ENCODE measurements at regions not wholly inside any gene's neighbourhood (a gene's known extent, or its start where the extent isn't known, plus 50 kb on each side); places are given as distances from the start of the nearest gene placed in this dataset.

DNA sequence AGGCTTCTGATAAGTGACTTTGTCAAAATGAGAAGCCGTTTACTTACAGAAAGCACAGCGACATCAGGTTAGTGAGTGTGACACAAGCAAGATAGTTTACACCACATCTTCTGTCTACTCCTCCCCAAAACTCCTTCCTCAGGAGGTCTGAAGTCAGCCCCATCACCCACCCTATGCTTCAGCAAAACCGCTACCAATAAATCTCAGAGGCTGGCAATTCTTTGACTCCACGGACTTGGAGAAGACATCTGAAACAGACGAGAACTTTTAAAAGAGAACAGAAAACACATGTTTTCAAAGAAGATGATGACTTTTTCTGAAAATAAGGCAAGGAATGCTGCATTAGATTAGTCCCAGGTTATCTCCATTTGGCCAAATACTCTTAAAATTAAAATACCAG, 261.1 kb downstream of the TBC1D4 start:
- TF ChIP-seq, protein P1, sequence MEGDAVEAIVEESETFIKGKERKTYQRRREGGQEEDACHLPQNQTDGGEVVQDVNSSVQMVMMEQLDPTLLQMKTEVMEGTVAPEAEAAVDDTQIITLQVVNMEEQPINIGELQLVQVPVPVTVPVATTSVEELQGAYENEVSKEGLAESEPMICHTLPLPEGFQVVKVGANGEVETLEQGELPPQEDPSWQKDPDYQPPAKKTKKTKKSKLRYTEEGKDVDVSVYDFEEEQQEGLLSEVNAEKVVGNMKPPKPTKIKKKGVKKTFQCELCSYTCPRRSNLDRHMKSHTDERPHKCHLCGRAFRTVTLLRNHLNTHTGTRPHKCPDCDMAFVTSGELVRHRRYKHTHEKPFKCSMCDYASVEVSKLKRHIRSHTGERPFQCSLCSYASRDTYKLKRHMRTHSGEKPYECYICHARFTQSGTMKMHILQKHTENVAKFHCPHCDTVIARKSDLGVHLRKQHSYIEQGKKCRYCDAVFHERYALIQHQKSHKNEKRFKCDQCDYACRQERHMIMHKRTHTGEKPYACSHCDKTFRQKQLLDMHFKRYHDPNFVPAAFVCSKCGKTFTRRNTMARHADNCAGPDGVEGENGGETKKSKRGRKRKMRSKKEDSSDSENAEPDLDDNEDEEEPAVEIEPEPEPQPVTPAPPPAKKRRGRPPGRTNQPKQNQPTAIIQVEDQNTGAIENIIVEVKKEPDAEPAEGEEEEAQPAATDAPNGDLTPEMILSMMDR (IDR thresholded peaks at IDR 0.05; ENCODE audit: insufficient read depth, low read length) = no peak
- H3K4me3 ChIP-seq (ENCODE audit: low read depth, low read length) = no peak overlapping the region
- DNase-seq (ENCODE audit: low read depth) = no peak

DNA sequence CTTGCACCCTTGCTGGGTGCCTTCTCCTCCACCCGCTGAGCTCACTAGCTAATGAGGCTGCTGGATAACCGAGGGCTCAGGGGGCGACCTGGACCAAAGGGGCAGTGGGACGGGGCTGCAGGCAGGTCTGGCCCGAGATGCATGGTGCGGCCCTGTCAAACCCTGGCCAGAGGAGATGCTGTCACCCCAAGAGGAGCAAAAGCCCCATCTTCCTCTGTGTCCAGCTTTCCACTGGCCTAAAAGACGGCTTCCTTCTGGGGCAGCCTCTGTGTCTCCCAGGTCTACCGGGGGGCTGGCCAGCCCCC, 261.8 kb downstream of the TBC1D4 start:
- DNase-seq (ENCODE audit: low read depth) = no peak
- no peak overlapping the region for H3K4me3 ChIP-seq (ENCODE audit: low read depth, low read length)
- TF ChIP-seq, protein P1 (IDR thresholded peaks at IDR 0.05; ENCODE audit: insufficient read depth, low read length) = no peak

DNA sequence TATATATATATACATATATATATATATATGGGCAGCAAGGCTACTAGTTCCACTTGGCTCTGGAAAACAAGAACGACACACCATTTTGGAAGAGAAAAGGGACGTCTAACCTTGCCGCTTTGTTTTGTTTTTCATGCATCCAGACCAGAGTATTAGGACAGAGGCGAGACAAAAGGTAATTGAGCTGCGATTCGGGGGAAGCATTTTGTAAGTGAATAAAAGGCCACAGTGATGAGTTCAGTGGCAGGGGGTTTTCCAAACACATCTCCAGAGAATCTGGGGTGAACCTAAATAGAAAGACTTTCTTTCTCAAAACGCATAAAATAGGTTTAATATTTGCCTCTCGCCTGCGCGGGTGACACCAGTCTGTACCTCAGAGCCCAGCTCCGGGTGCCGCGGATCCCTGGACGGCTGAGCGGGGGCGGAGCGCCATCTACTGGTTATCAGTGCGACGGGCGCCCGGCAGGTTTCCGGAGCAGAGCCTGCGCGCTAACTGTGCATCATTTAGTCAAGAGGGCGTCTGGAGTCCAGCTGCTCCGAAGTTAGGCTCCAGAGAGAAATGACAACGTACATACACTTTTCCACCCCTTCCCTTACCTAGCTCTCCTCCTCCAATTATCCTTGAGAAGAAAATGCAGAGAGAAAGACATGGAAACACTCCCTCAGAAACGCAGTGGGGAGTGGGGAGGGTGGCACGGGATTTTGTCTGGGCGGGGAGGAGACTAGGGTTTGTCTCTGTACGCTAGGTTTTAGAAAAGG, 262.3 kb downstream of the TBC1D4 start:
- peak; percentile 69 for DNase-seq (ENCODE audit: low read depth)
- TF ChIP-seq, protein P1 (IDR thresholded peaks at IDR 0.05; ENCODE audit: insufficient read depth, low read length) = peak; percentile 96
- H3K4me3 ChIP-seq (ENCODE audit: low read depth, low read length) = peak overlapping the region; percentile 44

DNA sequence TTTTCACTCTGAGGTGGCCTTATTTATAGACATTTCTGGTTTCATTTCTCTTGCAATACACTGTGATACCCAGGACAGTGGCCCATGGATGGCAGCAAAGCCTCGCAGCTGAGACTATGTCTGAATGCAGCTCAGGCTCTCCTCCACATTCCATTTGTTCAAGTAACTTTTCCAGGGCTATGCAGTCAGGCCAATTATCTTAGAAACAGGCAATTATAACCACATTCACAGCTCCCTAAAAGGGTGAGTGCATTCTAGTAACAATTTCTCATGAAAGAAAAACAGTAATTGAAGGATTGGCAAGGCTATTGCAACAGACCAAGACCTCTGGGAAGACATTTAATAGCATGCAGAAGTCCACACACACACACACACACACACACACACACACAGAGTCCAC, 264.0 kb downstream of the TBC1D4 start:
- TF ChIP-seq, protein P1 (IDR thresholded peaks at IDR 0.05; ENCODE audit: insufficient read depth, low read length) = peak; percentile 4
- DNase-seq (ENCODE audit: low read depth) = peak; percentile 45
- no peak overlapping the region for H3K4me3 ChIP-seq (ENCODE audit: low read depth, low read length)

DNA sequence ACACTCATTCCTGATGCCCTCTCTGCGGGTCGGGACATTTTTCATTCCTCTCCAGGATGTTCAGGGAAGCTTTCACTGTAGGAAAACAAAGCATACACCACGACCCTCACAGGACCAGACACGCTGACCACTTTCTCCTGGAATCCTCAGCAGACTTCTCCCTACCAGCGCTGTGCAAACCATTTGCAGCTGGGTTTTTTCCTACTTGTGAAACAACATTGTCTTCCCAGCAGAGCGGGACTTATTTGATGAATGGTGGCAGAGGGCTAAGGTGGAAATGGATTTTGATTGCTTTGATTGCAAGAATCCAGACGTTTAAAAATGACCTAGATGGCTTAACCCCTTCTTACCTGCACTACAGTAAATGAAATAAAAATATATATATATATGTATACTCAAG, 265.9 kb downstream of the TBC1D4 start:
- DNase-seq (ENCODE audit: low read depth) = no peak
- H3K4me3 ChIP-seq (ENCODE audit: low read depth, low read length) = no peak overlapping the region
- TF ChIP-seq, protein P1 (IDR thresholded peaks at IDR 0.05; ENCODE audit: insufficient read depth, low read length) = no peak

DNA sequence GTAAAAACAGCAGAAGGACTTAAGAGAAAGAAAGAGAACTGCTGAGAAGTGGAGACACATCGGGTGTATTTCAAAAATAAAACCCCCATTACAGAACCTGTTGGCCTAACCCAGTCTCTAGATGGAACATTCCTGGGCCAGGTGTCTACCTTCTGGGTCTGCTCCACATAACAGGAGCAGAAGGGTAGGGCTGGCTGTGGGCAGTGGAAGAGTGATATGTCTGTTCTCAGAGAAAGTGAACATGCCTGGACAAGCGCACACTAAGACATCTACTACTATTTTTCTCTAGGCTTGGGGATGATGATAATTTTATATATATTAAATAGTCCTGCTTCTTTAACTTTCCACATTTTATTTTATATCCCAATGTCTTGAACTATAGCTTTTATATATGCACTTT, 267.1 kb downstream of the TBC1D4 start:
- TF ChIP-seq, protein P1 (IDR thresholded peaks at IDR 0.05; ENCODE audit: insufficient read depth, low read length) = no peak
- no peak for DNase-seq (ENCODE audit: low read depth)
- H3K4me3 ChIP-seq (ENCODE audit: low read depth, low read length) = no peak overlapping the region

DNA sequence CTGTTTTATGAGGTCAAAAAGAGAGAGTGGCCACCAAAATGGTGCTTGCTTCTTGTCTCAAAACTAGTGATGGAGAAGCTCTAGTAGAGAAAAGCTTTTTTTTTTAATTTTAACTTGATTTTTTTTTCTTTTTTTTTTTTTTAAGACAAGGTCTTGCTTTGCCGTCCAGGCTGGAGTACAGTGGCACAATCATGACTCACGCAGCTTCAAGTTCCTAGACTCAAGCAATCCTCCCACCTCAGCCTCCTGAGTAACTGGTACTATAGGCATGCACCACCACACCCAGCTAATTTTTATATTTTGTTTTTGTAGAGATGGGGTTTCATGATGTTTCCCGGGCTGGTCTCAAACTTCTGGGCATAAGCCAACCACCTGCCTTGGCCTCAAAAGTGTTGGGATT, 279.0 kb downstream of the TBC1D4 start:
- DNase-seq (ENCODE audit: low read depth) = no peak
- no peak overlapping the region for H3K4me3 ChIP-seq (ENCODE audit: low read depth, low read length)
- TF ChIP-seq, protein P1 (IDR thresholded peaks at IDR 0.05; ENCODE audit: insufficient read depth, low read length) = no peak
